ENCODE measurements at regions not wholly inside any gene's neighbourhood (a gene's known extent, or its start where the extent isn't known, plus 50 kb on each side); places are given as distances from the start of the nearest gene placed in this dataset.
"Not testable (repeated sequence)": the region's sequence is repeated elsewhere in the genome, so short reads cannot be mapped to it uniquely, and the experiment has no call there.

- no peak for DNase-seq (ENCODE audit: low read depth)
- TF ChIP-seq CTCF (IDR thresholded peaks at IDR 0.05; ENCODE audit: insufficient read depth, low read depth, low read length, missing control alignments): no peak
- no peak overlapping the region for H3K4me3 ChIP-seq (ENCODE audit: low read depth, low read length)
Measured at GRCh38 chr3:191727338-191727737, 266.4 kb downstream of the PYDC2 start.

GRCh38 chr3:191728186-191728585 lies 267.2 kb downstream of the PYDC2 start:
- no peak overlapping the region for H3K4me3 ChIP-seq (ENCODE audit: low read depth, low read length)
- DNase-seq (ENCODE audit: low read depth): no peak
- no peak for TF ChIP-seq CTCF (IDR thresholded peaks at IDR 0.05; ENCODE audit: insufficient read depth, low read depth, low read length, missing control alignments)

- TF ChIP-seq CTCF (IDR thresholded peaks at IDR 0.05; ENCODE audit: insufficient read depth, low read depth, low read length, missing control alignments): no peak
- no peak overlapping the region for H3K4me3 ChIP-seq (ENCODE audit: low read depth, low read length)
- no peak for DNase-seq (ENCODE audit: low read depth)
Measured at GRCh38 chr3:191737742-191738141, 276.8 kb downstream of the PYDC2 start.

- TF ChIP-seq CTCF (IDR thresholded peaks at IDR 0.05; ENCODE audit: insufficient read depth, low read depth, low read length, missing control alignments): no peak
- no peak for DNase-seq (ENCODE audit: low read depth)
- H3K4me3 ChIP-seq (ENCODE audit: low read depth, low read length): no peak overlapping the region
Measured at GRCh38 chr3:191740712-191741111, 279.7 kb downstream of the PYDC2 start.

GRCh38 chr3:191741847-191742350 lies 280.9 kb downstream of the PYDC2 start:
- not testable (repeated sequence) for H3K4me3 ChIP-seq (ENCODE audit: low read depth, low read length); DNase-seq (ENCODE audit: low read depth)

- H3K4me3 ChIP-seq (ENCODE audit: low read depth, low read length): no peak overlapping the region
- TF ChIP-seq CTCF (IDR thresholded peaks at IDR 0.05; ENCODE audit: insufficient read depth, low read depth, low read length, missing control alignments): no peak
- DNase-seq (ENCODE audit: low read depth): no peak
Measured at GRCh38 chr3:191743283-191743682, 282.3 kb downstream of the PYDC2 start.

- DNase-seq (ENCODE audit: low read depth): no peak
- no peak overlapping the region for H3K4me3 ChIP-seq (ENCODE audit: low read depth, low read length)
- TF ChIP-seq CTCF (IDR thresholded peaks at IDR 0.05; ENCODE audit: insufficient read depth, low read depth, low read length, missing control alignments): no peak
Measured at GRCh38 chr3:191750618-191751017, 289.7 kb downstream of the PYDC2 start.
